WERI-Rb-1 (cell line): ENCODE measurements at regions not wholly inside any gene's neighbourhood (a gene's known extent, or its start where the extent isn't known, plus 50 kb on each side); places are given as distances from the start of the nearest gene placed in this dataset.

ENCODE experiments used
- DNase-seq: peaks from one replicate; pipeline ENCODE4 v3.0.0-alpha.2; 2020
- H3K27ac ChIP-seq: fragments of 250-450 bp; sonication (Bioruptor Pico); 2 replicates; pipeline ENCODE4 v1.5.1; 2020; ENCODE audit warnings: mild to moderate bottlenecking, moderate library complexity
- H3K27me3 ChIP-seq: fragments of 250-450 bp; sonication (Bioruptor Pico); 2 replicates; pipeline ENCODE4 v1.5.1; 2021; ENCODE audit warnings: mild to moderate bottlenecking, low read depth, moderate library complexity; ENCODE audit not compliant: insufficient read depth, severe bottlenecking
- H3K36me3 ChIP-seq: fragments of 250-450 bp; sonication (Bioruptor Pico); 2 replicates; pipeline ENCODE4 v1.5.1; 2020; ENCODE audit warnings: mild to moderate bottlenecking, moderate library complexity
- H3K4me3 ChIP-seq: 2 replicates; pipeline ENCODE4 v1.5.1; 2011; ENCODE audit warnings: low read depth, mild to moderate bottlenecking, control low read depth, low read length
- H3K9me3 ChIP-seq: fragments of 250-450 bp; sonication (Bioruptor Pico); 2 replicates; pipeline ENCODE4 v1.5.1; 2021; ENCODE audit warnings: mild to moderate bottlenecking, moderate library complexity; ENCODE audit not compliant: severe bottlenecking
- CTCF ChIP-seq: IDR thresholded peaks from 2 replicates; pipeline ENCODE4 v1.5.1; 2011; ENCODE audit warnings: low read depth, mild to moderate bottlenecking, control low read depth, inconsistent platforms, low read length

GRCh38 chr4:120445186-120445585 is 378.5 kb upstream of the MAD2L1 start:
- DNase-seq: no peak
- Histone ChIP-seq H3K36me3 (no peaks in the 10 kb centered on the region), H3K4me3 (no peak overlapping the region), H3K27ac (no peak overlapping the region), H3K9me3 (no peaks in the 10 kb centered on the region), H3K27me3 (no peaks in the 10 kb centered on the region)
- TF ChIP-seq CTCF: no peak

- DNase-seq: no peak
- no peaks in the 10 kb centered on the region for H3K9me3 ChIP-seq
- no peak for TF ChIP-seq CTCF
- no peaks in the 10 kb centered on the region for H3K36me3 ChIP-seq
- no peak overlapping the region for H3K4me3 ChIP-seq
- no peak overlapping the region for H3K27ac ChIP-seq
- no peaks in the 10 kb centered on the region for H3K27me3 ChIP-seq
These were observed 376.5 kb upstream of the MAD2L1 start for GRCh38 chr4:120443116-120443515.

- no peak for TF ChIP-seq CTCF
- H3K4me3 ChIP-seq: no peak overlapping the region
- H3K9me3 ChIP-seq: no peaks in the 10 kb centered on the region
- H3K27ac ChIP-seq: no peak overlapping the region
- no peaks in the 10 kb centered on the region for H3K36me3 ChIP-seq
- H3K27me3 ChIP-seq: no peaks in the 10 kb centered on the region
- no peak for DNase-seq
These were observed 374.1 kb upstream of the MAD2L1 start for GRCh38 chr4:120440730-120441129.

GRCh38 chr4:120435179-120435578 is 368.5 kb upstream of the MAD2L1 start:
- no peak for TF ChIP-seq CTCF

GRCh38 chr4:120434756-120435155 is 368.1 kb upstream of the MAD2L1 start:
- no peaks in the 10 kb centered on the region for H3K27me3 ChIP-seq
- DNase-seq: no peak
- H3K36me3 ChIP-seq: no peaks in the 10 kb centered on the region
- no peaks in the 10 kb centered on the region for H3K9me3 ChIP-seq
- H3K27ac ChIP-seq: no peak overlapping the region
- TF ChIP-seq CTCF: no peak
- no peak overlapping the region for H3K4me3 ChIP-seq

More at GRCh38 chr4:120435179-120435578, 368.5 kb upstream of the MAD2L1 start:
- no peaks in the 10 kb centered on the region for H3K27me3 ChIP-seq
- H3K9me3 ChIP-seq: no peaks in the 10 kb centered on the region
- no peaks in the 10 kb centered on the region for H3K36me3 ChIP-seq
- no peak overlapping the region for H3K27ac ChIP-seq
- no peak for DNase-seq
- no peak overlapping the region for H3K4me3 ChIP-seq

- Histone ChIP-seq H3K36me3 (no peaks in the 10 kb centered on the region), H3K9me3 (no peaks in the 10 kb centered on the region), H3K27ac (no peak overlapping the region), H3K27me3 (no peaks in the 10 kb centered on the region), H3K4me3 (no peak overlapping the region)
- TF ChIP-seq CTCF: no peak
- no peak for DNase-seq
These were observed 365.7 kb upstream of the MAD2L1 start for GRCh38 chr4:120432301-120432860.
